Tibial nerve (tissue), 4 donors: ENCODE measurements at regions not wholly inside any gene's neighbourhood (a gene's known extent, or its start where the extent isn't known, plus 50 kb on each side); places are given as distances from the start of the nearest gene placed in this dataset.
"Not testable (repeated sequence)": the region's sequence is repeated elsewhere in the genome, so short reads cannot be mapped to it uniquely, and the experiment has no call there.

ENCODE experiments used
- EP300 ChIP-seq, 2 donors: sonication (generic); formaldehyde crosslinking; IDR thresholded peaks; one replicate each; pipeline ENCODE4 v1.6.1; 2017; ENCODE audit warnings: antibody characterized with exemption in 2 of 2, mild to moderate bottlenecking in 1 of 2
- POLR2A ChIP-seq, 2 donors: fragments of 450-650 bp; IDR thresholded peaks; one replicate each; pipeline ENCODE4 v1.6.1; 2017; ENCODE audit warnings: antibody characterized with exemption in 2 of 2, mild to moderate bottlenecking in 2 of 2, moderate library complexity in 2 of 2
- TF ChIP-seq, protein P1 (sequence below), 5 experiments: fragments of 200-600 bp in 3 of 5; fragments of 450-650 bp in 2 of 5; sonication (generic) in 3 of 5; IDR thresholded peaks; one replicate each; pipeline ENCODE4 v1.5.1; 2016 to 2019; ENCODE audit warnings: antibody characterized with exemption in 5 of 5, mild to moderate bottlenecking in 3 of 5, moderate library complexity in 2 of 5

DNA sequence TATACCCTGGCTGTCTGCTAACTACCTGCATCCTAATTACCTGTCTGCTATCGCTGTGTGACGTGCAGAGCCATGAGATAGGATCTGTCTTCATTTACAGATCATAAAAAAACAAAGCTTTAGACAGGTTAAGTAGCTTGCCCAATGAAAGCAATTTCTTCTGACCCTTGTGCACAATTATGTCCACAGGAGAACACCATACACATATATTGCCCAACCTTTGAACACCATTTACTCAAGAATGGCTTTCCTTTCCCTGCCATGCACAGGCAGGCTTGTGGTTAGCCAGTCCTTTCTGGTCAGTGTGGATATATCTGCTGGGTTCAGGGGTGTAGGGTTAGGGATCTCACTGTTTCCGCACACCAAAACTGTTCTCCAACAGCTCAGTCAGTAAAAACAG lies 344.8 kb downstream of the BCL2L11 start:
- not testable (repeated sequence) for TF ChIP-seq POLR2A, EP300 (IDR thresholded peaks at IDR 0.05)
- TF ChIP-seq, protein P1, sequence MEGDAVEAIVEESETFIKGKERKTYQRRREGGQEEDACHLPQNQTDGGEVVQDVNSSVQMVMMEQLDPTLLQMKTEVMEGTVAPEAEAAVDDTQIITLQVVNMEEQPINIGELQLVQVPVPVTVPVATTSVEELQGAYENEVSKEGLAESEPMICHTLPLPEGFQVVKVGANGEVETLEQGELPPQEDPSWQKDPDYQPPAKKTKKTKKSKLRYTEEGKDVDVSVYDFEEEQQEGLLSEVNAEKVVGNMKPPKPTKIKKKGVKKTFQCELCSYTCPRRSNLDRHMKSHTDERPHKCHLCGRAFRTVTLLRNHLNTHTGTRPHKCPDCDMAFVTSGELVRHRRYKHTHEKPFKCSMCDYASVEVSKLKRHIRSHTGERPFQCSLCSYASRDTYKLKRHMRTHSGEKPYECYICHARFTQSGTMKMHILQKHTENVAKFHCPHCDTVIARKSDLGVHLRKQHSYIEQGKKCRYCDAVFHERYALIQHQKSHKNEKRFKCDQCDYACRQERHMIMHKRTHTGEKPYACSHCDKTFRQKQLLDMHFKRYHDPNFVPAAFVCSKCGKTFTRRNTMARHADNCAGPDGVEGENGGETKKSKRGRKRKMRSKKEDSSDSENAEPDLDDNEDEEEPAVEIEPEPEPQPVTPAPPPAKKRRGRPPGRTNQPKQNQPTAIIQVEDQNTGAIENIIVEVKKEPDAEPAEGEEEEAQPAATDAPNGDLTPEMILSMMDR (IDR thresholded peaks at IDR 0.05): not testable (repeated sequence)
